Hematopoietic multipotent progenitor cell treated with erythropoietin and hydrocortisone succinate and interleukin-3 and kit ligand, for 4 days (in vitro differentiated cells): ENCODE measurements at regions not wholly inside any gene's neighbourhood (a gene's known extent, or its start where the extent isn't known, plus 50 kb on each side); places are given as distances from the start of the nearest gene placed in this dataset.

Source experiments
- DNase-seq: peaks from one replicate; pipeline ENCODE4 v3.0.0-alpha.2; 2015

DNA sequence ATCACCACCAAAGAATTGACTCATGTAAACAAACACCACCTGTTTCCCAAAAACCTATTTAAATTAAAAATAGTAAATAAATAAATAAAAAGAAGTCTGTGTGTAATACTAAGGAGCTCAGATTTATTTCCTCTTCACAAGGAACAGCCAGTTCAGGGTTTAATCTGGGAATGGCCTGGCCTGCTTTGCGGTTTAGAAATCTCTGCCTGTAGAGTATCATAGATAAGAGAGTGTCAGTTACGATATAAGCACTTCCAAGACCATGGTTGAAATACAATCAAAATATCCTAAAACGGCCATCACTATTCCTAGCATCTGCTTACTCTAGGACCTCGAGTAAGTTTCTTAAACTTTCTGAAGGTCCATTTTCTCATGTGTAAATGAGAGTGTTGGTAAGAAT, 274.4 kb downstream of the PLPP3 start:
- DNase-seq, result no peak

DNA sequence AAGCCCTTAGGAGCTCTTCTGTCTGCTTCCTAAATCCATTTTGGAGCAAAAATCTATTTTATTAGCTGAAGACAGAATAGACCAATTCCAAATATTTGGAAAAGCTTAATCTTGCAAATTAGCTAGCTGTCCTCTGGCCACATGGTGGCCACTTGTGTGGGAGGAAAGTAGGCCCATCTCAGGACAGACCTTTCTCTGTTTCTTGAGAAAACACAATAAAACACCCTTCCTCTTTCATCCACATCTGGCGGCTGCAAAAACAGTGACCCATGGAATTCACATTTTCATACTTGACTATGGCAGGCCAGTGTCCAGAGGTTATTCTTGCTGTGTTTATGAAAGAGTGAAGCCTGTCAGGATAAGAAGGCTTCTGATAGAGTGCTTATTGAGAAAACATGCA, 275.6 kb downstream of the PLPP3 start:
- DNase-seq, result no peak

DNA sequence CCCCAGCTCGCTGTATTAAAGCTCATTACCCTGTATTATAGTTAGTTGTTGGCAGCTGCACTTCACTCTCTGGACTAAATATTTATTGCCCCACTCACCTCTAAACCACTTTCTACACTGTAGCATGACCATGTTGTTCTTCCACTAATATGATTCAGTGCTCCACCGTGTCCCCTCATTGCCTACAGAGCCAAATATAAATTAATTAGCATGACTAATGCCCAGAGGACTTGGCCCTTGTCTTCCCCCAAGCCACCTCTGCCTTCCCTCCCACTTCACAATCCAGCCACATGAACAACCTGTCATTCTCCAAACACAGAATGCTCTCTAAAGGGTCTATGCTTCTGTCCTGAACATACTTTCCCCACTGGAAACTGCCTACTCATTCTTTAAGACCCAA, 276.5 kb downstream of the PLPP3 start:
- no peak for DNase-seq

DNA sequence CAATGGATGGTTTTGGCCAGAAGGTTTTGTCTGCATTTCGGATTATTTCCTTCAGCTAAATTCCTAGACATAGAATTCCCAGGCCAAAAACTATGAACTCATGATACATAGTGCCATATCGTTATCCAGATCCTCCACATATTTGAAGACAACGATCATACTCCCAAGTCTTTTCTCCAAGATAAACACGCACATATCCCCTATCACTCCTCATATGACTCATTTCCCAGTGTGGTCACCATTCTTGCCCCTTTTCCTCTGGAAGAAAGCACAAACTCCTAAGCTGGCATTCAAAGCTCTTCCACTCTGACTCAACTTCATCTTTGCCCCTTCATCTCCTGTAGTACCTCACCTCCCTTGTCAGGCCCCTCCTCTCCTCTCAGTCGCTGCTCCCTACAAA, 277.6 kb downstream of the PLPP3 start:
- no peak for DNase-seq

DNA sequence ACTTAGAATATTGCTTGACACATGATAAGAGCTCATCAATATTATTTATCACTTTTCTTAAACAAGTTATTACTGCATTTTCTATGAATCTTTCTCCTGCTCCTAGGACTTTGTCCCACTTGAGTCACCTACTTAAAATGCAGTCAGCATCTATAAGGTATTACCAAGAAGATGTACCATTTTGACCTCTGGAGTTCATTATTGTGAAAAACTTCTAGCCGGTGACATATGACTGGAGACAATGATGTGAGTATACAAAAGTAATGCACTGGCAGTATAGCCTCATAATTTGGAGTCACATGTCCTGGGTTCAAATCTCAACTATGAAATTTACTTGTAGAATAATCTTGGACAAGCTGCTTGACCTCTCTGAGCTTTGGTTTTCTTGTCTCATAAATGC, 278.5 kb downstream of the PLPP3 start:
- DNase-seq, result no peak

DNA sequence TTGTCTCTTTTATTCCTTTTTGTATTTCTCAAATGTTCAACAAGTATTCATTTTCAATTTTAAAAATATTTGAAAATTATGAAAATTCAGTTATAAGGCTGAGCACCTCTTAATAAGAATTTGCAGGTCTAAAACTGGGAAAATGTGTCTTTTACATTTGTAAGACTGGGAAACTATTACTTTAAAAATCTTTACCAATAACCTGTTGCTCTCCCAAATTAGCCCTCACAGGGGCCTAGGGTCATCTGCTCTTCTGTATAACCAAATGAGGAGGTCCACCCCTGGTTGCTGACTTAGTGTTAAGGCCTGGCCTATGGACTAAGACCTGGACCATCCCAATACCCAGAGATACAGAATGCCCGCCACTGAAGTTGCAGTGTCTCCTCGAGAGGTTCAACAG, 280.5 kb downstream of the PLPP3 start:
- no peak for DNase-seq

DNA sequence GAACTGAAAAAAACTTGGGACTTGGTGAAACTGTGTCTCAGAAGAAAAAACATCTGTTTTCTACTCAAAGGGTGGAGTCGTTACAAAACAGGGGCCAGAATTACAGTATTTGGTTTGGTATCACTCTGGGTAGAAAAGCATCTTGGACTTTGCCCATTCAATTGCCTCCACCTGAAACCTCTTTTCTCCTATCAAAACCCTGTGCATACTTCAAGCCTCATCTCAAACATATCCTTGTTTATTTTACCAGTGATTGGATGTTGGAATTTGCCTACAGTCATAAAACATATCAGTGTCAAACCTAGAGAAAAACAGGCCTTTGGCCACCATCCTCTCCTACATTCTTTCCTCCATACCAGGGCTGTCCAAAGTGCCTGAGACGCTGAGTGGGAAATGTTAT, 281.5 kb downstream of the PLPP3 start:
- DNase-seq, result no peak

DNA sequence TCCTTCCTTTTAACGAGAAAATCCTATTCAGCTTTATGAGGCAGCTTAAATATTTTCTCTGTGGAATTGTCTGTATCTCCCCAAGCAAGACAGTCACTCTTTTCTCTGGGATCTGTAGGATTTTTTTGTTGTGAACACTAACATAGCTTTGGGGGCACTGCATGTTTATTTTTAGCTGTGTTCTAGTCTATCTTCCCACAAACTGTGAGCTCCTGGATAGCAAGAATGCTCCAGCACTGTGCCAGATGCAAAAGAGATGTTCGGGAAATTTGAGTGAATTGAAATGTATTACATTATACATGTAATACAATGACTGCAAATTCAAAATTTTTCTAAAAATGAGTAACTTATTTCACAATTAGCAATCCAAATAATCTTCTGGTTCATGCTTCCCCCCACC, 282.2 kb downstream of the PLPP3 start:
- DNase-seq, result no peak

DNA sequence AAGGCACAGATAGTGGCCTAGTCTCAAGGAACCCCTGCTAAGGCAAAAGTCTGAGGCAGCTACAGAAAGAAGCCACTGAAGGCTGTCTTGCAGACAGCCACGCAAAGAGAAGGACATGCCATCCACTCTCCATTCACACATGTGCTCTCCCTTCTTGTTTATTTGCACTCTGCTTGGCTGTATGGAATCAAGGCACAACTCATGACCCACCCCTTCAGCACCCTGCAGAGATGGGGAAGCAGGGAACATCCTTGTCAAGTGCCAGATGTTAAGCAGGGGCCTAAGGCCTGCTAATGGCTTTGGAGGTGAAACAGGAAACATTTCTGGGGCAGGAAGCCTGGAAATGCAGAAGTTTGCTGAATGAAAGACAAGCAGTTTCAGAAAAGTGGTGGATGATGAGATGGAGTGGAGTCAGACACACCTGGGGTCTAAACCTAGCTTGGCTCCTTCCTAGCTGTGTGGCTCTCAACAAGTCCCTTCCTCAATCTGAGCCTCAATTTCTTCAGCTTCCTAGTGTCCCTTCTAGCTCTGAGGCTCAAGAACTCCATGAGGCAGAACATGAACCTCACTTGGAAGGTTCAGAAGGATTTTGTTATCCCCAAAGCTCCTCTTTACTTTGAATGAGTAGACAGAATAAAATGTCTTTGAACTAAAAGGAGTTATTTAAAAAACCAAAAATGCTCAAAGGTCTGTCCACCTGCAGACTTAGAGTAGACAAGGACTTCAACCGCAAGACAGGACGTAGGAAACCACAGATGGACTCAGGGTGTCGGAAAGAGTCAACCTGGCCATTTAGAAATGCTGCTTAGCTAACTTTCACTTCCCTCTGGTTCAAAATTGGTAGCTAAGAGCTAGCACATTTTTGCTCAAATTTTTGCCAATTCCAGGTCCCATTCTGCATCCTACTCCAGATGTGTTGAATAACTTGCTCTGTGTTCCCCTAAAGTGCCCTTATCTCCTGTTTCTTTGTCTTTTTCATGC, 283.1 kb downstream of the PLPP3 start:
- DNase-seq, result peak; percentile 1

DNA sequence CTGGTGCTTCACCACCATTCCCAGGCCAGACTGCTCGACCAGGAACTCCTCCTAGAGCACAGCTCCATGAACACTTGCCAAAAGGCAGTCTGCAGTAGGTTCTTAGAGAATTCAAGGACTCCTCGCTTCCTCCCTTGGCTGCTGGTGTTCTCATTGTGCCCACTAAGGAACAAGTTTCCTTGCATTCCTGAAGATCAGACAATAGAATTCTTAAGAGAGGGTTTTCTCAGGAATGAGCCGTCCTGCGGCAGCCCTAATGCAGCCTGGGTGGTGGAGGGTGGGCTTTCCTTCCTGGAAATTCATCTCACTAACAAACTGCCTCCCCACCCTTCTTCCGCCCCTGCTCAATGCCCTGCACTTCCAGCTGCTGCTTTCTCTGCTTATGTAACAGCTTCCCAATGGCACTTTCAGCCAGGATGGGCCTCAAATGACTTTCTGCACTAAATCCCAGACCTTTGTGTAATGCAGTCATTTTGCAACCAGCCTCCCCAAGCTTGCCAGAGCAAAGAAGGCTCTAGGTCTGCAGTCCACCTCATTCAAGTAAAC, 287.9 kb downstream of the PLPP3 start:
- DNase-seq, result no peak

DNA sequence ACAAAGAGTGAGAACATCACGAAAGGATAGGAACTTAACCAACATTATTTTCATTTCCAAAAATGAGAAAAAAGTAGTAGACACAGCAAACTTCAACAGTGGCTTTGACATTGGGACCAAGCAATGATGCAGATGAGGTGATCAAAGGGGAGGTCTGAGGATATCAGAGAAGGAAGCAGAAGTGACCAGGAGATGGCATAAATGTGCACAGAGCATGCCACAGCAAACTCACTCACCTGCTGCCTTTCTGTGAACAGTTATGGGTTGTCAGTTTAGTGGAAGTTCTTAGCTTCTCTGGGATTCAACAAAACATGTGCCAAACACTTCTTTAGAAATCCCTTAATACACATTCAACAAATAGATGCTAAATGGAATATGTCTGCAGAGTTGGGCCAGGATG, 290.1 kb downstream of the PLPP3 start:
- no peak for DNase-seq

DNA sequence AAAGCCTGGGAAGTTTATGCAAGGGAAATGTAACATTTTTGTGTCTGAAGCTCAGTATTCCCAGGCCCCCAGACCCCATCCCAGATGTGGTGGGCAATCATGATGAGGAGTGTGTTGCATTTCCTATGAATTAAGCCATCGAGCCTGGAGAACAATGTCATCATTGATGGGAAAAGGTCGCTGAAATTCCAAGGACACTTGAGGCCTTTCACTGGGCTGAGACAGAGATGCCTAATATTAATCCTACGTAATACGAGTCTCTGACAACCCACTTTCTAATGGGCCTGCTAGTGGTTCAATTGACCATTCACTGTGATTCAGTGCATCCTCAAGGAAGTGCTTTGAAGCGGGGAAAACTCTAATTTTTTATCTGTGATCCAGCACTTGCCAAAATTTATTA, 291.6 kb downstream of the PLPP3 start:
- DNase-seq, result no peak

DNA sequence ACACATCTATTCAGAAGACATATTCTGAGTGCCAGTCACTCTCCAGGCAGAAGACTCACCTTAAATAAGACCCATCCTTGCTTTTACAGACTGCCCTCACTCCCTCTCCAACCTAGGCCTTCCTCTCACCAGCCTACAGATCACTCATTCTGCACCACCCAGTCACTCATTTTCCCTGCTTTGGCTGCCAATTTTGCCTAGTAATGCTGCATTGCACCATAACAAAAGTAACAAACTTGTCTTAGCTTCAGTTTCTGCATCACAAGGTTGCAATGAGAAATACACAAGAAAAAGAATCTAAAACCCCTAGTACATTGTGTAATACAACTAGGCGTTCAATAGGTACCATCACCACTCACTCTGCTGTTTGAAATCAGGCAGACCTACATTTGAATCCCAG, 292.4 kb downstream of the PLPP3 start:
- no peak for DNase-seq

DNA sequence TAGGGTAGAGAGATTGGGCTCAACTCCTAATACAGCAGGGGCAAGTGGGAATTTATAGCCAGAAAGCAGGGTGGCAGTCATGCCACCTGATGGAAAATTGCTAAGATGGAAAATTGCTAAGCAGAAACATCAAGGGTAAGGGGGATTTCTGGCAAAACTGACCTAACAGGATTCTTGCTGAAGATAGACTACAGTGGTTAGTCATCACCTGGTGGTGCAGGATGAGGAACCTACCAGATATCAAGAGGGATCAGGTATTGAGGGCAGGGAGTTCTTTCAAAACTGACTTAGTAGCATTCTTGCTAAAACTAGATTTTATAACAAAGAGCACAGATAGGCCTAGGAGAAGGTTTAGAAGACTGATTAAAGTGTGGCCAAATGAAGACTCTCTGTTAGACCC, 292.9 kb downstream of the PLPP3 start:
- DNase-seq, result no peak

DNA sequence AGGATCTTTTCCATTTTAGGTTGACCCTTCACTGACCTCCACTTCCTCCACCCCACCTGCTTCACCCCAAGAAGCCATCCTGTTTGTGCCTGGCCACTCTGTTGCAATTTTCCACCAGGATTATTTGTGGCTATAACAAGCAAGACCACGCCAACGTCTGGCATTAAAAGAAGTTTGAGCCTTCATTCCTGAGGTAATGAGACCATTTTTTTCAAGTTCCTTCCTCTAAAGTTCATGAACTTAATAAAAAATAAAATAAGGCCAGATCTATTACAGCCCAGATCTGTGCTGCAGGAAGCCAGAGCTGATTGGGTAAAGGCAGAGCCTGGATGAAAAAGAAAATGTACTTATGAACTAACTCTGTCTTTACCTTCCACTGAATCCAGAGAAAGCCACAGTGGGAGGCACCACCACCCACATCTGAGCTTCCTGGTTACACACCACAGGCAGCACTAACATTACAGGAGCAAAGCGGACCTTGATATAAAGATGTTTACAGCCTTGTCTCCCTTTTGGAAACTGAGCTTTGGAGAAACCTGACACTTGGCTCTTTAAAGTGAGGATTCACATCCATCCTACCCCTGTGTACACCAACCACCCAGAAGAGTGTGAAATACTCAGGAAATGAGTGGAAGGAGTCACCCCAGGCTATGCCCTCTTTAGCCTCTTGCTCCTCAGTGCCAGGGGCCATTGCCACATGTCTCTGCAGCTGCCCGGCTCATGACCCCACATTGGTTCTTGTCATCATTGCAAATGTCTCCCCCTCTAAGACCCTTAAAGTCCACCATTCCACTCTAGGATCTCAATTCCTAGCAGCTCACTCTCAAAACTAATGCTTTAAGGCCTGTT, 293.6 kb downstream of the PLPP3 start:
- no peak for DNase-seq

DNA sequence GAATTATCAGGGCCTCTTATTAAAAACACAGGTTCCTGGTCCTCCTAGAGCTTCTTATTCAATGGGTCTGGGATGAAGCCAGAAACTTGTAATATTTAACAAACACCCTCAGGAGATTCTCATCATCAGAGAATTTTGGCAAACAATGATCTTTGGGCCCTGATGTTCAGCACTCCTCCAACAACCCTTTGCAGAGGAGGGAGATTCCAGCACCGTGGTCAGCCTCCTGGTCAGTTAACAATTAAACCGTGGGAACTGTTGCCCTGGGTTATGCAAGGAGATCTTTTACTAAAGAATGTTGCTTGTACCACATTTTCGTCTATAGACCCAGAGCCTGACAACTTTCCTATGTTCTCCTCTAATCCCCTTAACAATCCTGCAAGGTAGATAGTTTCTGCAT, 294.4 kb downstream of the PLPP3 start:
- DNase-seq, result no peak

DNA sequence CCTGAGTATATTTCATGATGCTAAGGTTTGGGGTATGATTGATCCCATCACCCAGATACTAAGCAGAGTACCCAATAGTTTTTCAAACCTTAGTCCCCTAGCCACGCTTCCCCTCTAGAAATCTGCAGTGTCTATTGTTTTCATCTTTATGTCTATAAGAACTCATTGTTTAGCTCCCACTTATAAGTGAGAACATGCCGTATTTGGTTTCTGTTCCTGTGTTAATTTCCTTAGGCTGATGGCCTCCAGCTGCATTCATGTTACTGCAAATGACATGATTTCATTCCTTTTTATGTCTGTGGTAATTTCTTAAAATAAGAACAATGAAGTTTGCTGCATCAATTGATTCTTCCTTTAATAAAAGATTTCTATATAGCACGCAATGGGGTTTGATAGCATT, 301.3 kb downstream of the PLPP3 start:
- no peak for DNase-seq

DNA sequence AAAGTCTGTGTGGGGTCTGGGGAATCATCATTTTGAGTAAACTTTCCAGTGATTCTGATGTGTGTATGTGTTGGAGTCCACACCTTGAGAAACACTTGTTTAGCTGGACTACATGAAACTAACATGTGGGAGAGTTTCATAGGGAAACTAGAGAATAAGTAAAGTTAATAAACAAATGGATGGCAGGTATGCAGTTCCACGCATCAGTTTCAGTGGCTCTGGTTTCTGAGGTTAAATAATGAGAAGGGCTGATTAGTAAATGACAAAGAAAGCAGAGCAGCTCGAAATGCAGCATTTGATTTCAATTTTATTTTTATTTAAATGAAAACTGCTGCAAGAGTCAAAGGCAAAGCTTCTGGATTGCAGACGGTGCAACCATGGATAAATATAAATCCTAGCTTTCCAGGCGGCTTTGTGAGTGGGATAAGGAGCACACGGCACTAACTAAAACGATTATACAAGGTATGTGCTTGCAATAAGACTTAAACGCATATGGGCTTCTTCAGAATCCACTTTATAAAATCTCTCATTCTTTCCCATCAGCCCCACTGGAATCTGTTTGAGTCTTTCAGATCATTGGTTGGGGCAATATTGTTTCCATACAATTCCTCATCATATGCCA, 310.7 kb downstream of the PLPP3 start:
- no peak for DNase-seq

DNA sequence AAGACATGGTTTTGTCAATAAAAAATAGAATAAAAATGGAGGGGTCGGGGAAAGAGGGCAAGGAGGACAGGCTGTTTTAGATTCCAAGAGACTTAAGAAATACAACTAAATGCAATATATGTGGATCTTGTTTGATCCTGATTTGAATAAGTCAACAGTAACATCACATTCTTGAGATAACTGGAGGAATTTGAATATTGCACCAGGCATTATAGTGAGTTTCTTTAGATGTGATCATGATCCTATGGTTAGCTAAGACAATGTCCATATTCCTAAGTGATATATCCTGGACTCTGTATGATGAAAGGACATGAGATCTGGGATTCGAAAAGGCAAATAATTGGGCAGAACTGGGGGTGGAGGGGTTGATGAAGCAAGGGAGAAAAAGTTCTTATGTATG, 311.8 kb downstream of the PLPP3 start:
- no peak for DNase-seq

DNA sequence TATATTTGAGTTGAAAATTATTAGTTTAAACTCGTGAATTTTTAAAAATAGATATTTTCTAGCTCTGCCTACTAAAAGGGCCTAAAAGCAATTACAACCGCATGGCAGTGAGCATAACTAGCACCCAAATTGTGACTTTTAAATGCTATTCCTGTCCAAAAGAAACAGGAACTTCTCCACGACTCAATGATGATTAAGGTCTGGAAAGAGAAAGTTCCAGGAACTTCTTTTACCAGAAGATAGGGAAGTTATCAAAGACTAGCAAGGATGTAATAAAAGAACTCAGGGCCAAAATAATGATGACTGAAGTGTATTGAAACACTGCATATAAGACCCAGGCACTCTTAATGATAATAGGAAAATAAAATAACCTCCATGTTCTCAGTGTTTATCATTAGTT, 313.0 kb downstream of the PLPP3 start:
- no peak for DNase-seq

DNA sequence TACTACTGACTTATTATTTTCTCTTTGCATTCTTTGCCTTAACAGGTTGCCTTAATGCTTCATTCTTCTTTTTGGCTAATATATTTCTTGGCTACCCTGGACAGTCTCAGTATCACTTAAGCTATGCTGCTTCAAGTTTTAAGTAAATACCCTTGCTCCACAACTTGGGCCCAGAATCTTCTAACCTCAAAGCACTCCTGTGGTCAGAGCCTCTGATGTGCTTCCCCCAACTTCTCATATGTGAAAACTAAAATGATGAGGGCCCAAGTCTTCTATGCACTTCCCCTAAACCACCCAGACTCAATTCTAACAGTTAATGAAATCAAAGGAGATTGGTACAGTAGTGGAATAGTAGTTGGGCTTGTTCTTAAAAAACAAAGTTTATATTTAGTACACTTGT, 314.1 kb downstream of the PLPP3 start:
- DNase-seq, result peak; percentile 22

DNA sequence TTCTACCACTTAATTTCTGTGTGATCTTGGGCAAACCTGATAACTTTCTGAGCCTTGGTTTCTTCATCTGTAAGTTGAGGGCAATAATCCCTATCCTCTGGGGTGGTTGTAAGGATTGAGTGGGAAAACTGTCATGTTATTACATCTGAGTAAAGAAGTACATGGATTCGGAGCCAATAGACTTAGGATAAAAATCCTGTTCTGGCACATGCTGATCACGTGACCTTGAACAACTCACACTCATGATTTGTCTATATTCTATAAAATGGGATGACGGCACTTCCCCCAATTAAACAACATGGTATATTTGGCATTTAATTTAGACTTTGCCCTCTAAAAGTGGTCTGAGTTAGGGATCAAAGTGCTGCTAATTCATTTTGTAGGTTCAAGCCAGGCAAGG, 315.5 kb downstream of the PLPP3 start:
- DNase-seq, result no peak

DNA sequence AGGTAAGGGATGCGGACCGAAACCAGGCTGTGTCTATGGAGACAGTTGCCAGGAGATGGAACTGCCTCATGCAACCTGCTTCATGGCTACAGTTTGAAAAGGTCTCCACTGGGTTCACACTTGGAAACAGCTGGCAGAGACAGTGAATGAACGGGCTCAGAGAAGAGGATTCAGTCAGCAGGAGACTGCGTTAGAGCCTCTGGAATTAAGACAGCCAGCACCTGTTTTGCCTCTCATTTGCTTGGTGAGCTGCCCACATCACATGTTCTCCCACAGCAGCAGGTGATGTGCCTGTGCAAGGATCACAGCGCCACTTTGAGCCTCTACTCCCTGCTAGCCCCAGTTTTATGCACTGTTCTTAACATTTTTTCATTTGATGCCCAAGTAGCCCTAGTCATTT, 321.0 kb downstream of the PLPP3 start:
- no peak for DNase-seq
